SK-N-SH (cell line): ENCODE measurements at regions not wholly inside any gene's neighbourhood (a gene's known extent, or its start where the extent isn't known, plus 50 kb on each side); places are given as distances from the start of the nearest gene placed in this dataset.

Experiments
- CTCF ChIA-PET: fragments of 300-600, 350-600 bp; formaldehyde crosslinking; extraction: SDS; loops from one replicate; lab custom pipeline; 2021; lab: Yijun Ruan, JAX
- POLR2A ChIA-PET: fragments of 350-600 bp; sonication (Branson Sonifier 250); formaldehyde crosslinking; extraction: SDS; loops from one replicate; lab custom pipeline; 2020; ENCODE audit warnings: antibody characterized with exemption, inconsistent platforms; lab: Yijun Ruan, JAX
- DNase-seq: peaks from one replicate; pipeline ENCODE4 v3.0.0; 2012
- H2AFZ ChIP-seq: fragments of 200-600 bp; sonication (generic); 2 replicates; pipeline ENCODE4 v1.8.1; 2016; ENCODE audit warnings: antibody characterized with exemption, mild to moderate bottlenecking, low read depth
- H3F3A ChIP-seq: fragments of 200-600 bp; sonication (generic); replicated peaks from 2 replicates; pipeline ENCODE3; 2016; ENCODE audit warnings: antibody characterized with exemption, mild to moderate bottlenecking; ENCODE audit not compliant: insufficient read depth
- H3K27ac ChIP-seq, 2 experiments: fragments of 200-500 bp in 1 of 2; fragments of 200-600 bp in 1 of 2; sonication (Bioruptor generic) in 1 of 2; sonication (generic), shearing (Covaris generic) in 1 of 2; 2 replicates each; pipeline versions ENCODE4 v1.5.1 to v1.6.1; 2014 to 2016; ENCODE audit warnings: low read depth in 2 of 2, inconsistent platforms in 1 of 2, low read length in 1 of 2, mild to moderate bottlenecking in 1 of 2, mixed read lengths in 1 of 2
- H3K27me3 ChIP-seq: fragments of 200-600 bp; sonication (generic), shearing (Covaris generic); 2 replicates; pipeline ENCODE4 v1.6.1; 2016; ENCODE audit warnings: mixed run types; ENCODE audit not compliant: insufficient read depth
- H3K36me3 ChIP-seq, 2 experiments: fragments of 200-500 bp in 1 of 2; fragments of 200-600 bp in 1 of 2; sonication (Bioruptor generic) in 1 of 2; sonication (generic) in 1 of 2; replicated peaks in 1 of 2; 2 replicates each; pipeline versions ENCODE3 to v1.5.1; 2014 to 2016; ENCODE audit warnings: low read length in 1 of 2, mild to moderate bottlenecking in 1 of 2; ENCODE audit not compliant: insufficient read depth in 2 of 2, control insufficient read depth in 1 of 2
- H3K4me1 ChIP-seq, 2 experiments: fragments of 200-500 bp in 1 of 2; fragments of 200-600 bp in 1 of 2; sonication (Bioruptor generic) in 1 of 2; sonication (generic), shearing (Covaris generic) in 1 of 2; 2 replicates each; pipeline versions ENCODE4 v1.5.1 to v1.6.1; 2014 to 2016; ENCODE audit warnings: low read depth in 1 of 2, low read length in 1 of 2, mixed run types in 1 of 2; ENCODE audit not compliant: insufficient read depth in 2 of 2, control insufficient read depth in 1 of 2
- H3K4me2 ChIP-seq: fragments of 200-600 bp; sonication (generic), shearing (Covaris generic); 2 replicates; pipeline ENCODE4 v1.6.1; 2017; ENCODE audit warnings: mixed run types
- H3K4me3 ChIP-seq, 2 experiments: fragments of 200-500 bp in 1 of 2; fragments of 200-600 bp in 1 of 2; sonication (Bioruptor generic) in 1 of 2; sonication (generic), shearing (Covaris generic) in 1 of 2; 2 replicates each; pipeline versions ENCODE4 v1.5.1 to v1.8.1; 2014 to 2016; ENCODE audit warnings: low read depth in 2 of 2, inconsistent platforms in 1 of 2, low read length in 1 of 2, mild to moderate bottlenecking in 1 of 2, mixed read lengths in 1 of 2, moderate library complexity in 1 of 2
- H3K79me2 ChIP-seq: fragments of 200-600 bp; sonication (generic); 2 replicates; pipeline ENCODE4 v1.8.1; 2017; ENCODE audit warnings: mild to moderate bottlenecking; ENCODE audit not compliant: insufficient read depth
- H3K9ac ChIP-seq: fragments of 200-600 bp; sonication (generic); 2 replicates; pipeline ENCODE4 v1.6.1; 2017; ENCODE audit warnings: mixed run types
- H3K9me2 ChIP-seq: fragments of 200-600 bp; sonication (generic); 2 replicates; pipeline ENCODE4 v1.6.1; 2017; ENCODE audit warnings: mixed run types
- H3K9me3 ChIP-seq: fragments of 200-600 bp; sonication (generic); 2 replicates; pipeline ENCODE4 v1.6.1; 2017; ENCODE audit warnings: mixed run types, mild to moderate bottlenecking, moderate library complexity
- H4K20me1 ChIP-seq: fragments of 200-600 bp; sonication (generic); 2 replicates; pipeline ENCODE4 v1.6.1; 2017; ENCODE audit warnings: mild to moderate bottlenecking, mixed run types; ENCODE audit not compliant: insufficient read depth
- CHD2 ChIP-seq: fragments of 150-350 bp; IDR thresholded peaks from 2 replicates; pipeline ENCODE4 v1.6.1; 2018; ENCODE audit warnings: low read length; ENCODE audit not compliant: partially characterized antibody
- CTCF ChIP-seq: fragments of 200-600 bp; sonication (generic); IDR thresholded peaks from 2 replicates; pipeline ENCODE4 v1.6.1; 2017; ENCODE audit warnings: antibody characterized with exemption, mild to moderate bottlenecking, moderate library complexity
- EZH2phosphoT487 ChIP-seq: fragments of 200-600 bp; sonication (generic); IDR thresholded peaks from 2 replicates; pipeline ENCODE4 v1.6.1; 2017; ENCODE audit warnings: low read depth, mixed run types, mild to moderate bottlenecking, antibody characterized with exemption, moderate library complexity, borderline replicate concordance
- FOXJ3 ChIP-seq: sonication (generic); formaldehyde crosslinking; IDR thresholded peaks from 2 replicates; pipeline ENCODE4 v1.5.1; 2020; ENCODE audit warnings: mild to moderate bottlenecking, missing genetic modification reagents
- FOXM1 ChIP-seq: IDR thresholded peaks from 2 replicates; pipeline ENCODE4 v1.4.0; 2012; ENCODE audit warnings: low read depth, mild to moderate bottlenecking
- IRF3 ChIP-seq: fragments of 150-350 bp; IDR thresholded peaks from 2 replicates; pipeline ENCODE4 v1.6.1; 2016; ENCODE audit warnings: mild to moderate bottlenecking, low read depth, low read length
- JUND ChIP-seq: IDR thresholded peaks from 2 replicates; pipeline ENCODE4 v1.4.0; 2012
- MXI1 ChIP-seq: IDR thresholded peaks from 2 replicates; pipeline ENCODE4 v1.6.1; 2012; ENCODE audit warnings: mild to moderate bottlenecking, low read depth, low read length, improper control_type of control experiment
- NFIC ChIP-seq: IDR thresholded peaks from 2 replicates; pipeline ENCODE4 v1.4.0; 2012; ENCODE audit warnings: borderline replicate concordance
- NRF1 ChIP-seq: IDR thresholded peaks from 2 replicates; pipeline ENCODE4 v1.6.1; 2012; ENCODE audit warnings: low read depth, mild to moderate bottlenecking, low read length
- PBX3 ChIP-seq: IDR thresholded peaks from 2 replicates; pipeline ENCODE4; 2012
- POLR2AphosphoS5 ChIP-seq: IDR thresholded peaks from 2 replicates; pipeline ENCODE4 v1.6.1; 2012; ENCODE audit warnings: low read depth, low read length
- RAD21 ChIP-seq: IDR thresholded peaks from 2 replicates; pipeline ENCODE4 v1.6.1; 2012; ENCODE audit warnings: mild to moderate bottlenecking, low read length
- RCOR1 ChIP-seq: fragments of 150-350 bp; IDR thresholded peaks from 2 replicates; pipeline ENCODE4 v1.6.1; 2017; ENCODE audit warnings: antibody characterized with exemption, low read length
- RXRA ChIP-seq: IDR thresholded peaks from 2 replicates; pipeline ENCODE4 v1.4.0; 2012; ENCODE audit warnings: low read depth, mild to moderate bottlenecking, borderline replicate concordance
- SIN3A ChIP-seq: IDR thresholded peaks from 2 replicates; pipeline ENCODE4 v1.6.1; 2012; ENCODE audit warnings: low read depth, mild to moderate bottlenecking, low read length, moderate library complexity, borderline replicate concordance
- TAF1 ChIP-seq: IDR thresholded peaks from 2 replicates; pipeline ENCODE4 v1.6.1; 2012; ENCODE audit warnings: low read depth, mild to moderate bottlenecking, low read length, moderate library complexity, borderline replicate concordance
- TEAD4 ChIP-seq: IDR thresholded peaks from 2 replicates; pipeline ENCODE4 v1.4.0; 2012; ENCODE audit warnings: mild to moderate bottlenecking, borderline replicate concordance; ENCODE audit not compliant: insufficient read depth
- USF2 ChIP-seq: fragments of 150-350 bp; IDR thresholded peaks from 2 replicates; pipeline ENCODE4 v1.6.1; 2017; ENCODE audit warnings: antibody characterized with exemption, low read length, low read depth, borderline replicate concordance
- WGBS: methylation state at CpG from one replicate; pipeline ENCODE4 v1.1.6; 2017; ENCODE audit warnings: low lambda C conversion rate; 5-methylcytosine and 5-hydroxymethylcytosine counted together

- DNase-seq = no peak
- 90% methylated on average over 12 of the region's 12 CpGs for WGBS
- POLR2A ChIA-PET = no interaction called here
- Histone ChIP-seq H3K27me3 (no peaks in the 10 kb centered on the region), H4K20me1 (no peaks in the 10 kb centered on the region), H3F3A (peaks cover 10% of the 10 kb centered on the region), H3K4me3 (no peak overlapping the region), H3K9ac (no peak overlapping the region), H2AFZ (no peak overlapping the region), H3K36me3 (no peaks in the 10 kb centered on the region), H3K4me1 (peaks cover 8 to 25% of the 10 kb centered on the region in 2 experiments; a peak in 2 of 4 replicates), H3K27ac (no peak overlapping the region), H3K9me3 (no peaks in the 10 kb centered on the region)
- no peak for TF ChIP-seq TAF1
- no peak for TF ChIP-seq USF2
- TF ChIP-seq FOXJ3 (CRISPR knock-in tag) = no peak
- no peak for TF ChIP-seq CHD2
- no peak for TF ChIP-seq NRF1
- TF ChIP-seq SIN3A = no peak
- TF ChIP-seq NFIC = no peak
- no peak for TF ChIP-seq POLR2AphosphoS5
- TF ChIP-seq CTCF = no peak
- no peak for TF ChIP-seq TEAD4
- TF ChIP-seq JUND = no peak
- TF ChIP-seq EZH2phosphoT487 = no peak
- no peak for TF ChIP-seq PBX3
- TF ChIP-seq IRF3 = no peak
- TF ChIP-seq RAD21 = no peak
- TF ChIP-seq RXRA = no peak
- TF ChIP-seq MXI1 = no peak
- TF ChIP-seq FOXM1 = no peak
- no peak for TF ChIP-seq RCOR1
- TF ChIP-seq, all 33 proteins: peak for 0
- no peaks in the 10 kb centered on the region for H3K79me2 ChIP-seq
- no peak overlapping the region for H3K4me2 ChIP-seq
- CTCF ChIA-PET = no interaction called here
- H3K9me2 ChIP-seq = no peaks in the 10 kb centered on the region
Observed at GRCh38 chr5:142441616-142442015, 116.8 kb upstream of the SPRY4 start.
